Coronary artery (tissue), 2 donors: ENCODE measurements at regions not wholly inside any gene's neighbourhood (a gene's known extent, or its start where the extent isn't known, plus 50 kb on each side); places are given as distances from the start of the nearest gene placed in this dataset.
A peak's percentile ranks its signal among the peaks of the same experiment; 100 is the strongest.

Experiments
- DNase-seq: peaks from one replicate; pipeline ENCODE4 v3.0.0-alpha.2; 2017; ENCODE audit warnings: low spot score
- H3K27ac ChIP-seq, 2 donors: fragments of 200-600 bp; sonication (generic); one replicate each; pipeline ENCODE4 v1.5.1; 2016 to 2019
- H3K4me3 ChIP-seq: fragments of 200-600 bp; sonication (generic); 2 replicates; pipeline ENCODE4 v1.5.1; 2016; ENCODE audit warnings: mild to moderate bottlenecking, moderate library complexity
- TF ChIP-seq, protein P1 (sequence below): fragments of 200-600 bp; sonication (generic); IDR thresholded peaks from one replicate; pipeline ENCODE4 v1.5.1; 2019; ENCODE audit warnings: antibody characterized with exemption

DNA sequence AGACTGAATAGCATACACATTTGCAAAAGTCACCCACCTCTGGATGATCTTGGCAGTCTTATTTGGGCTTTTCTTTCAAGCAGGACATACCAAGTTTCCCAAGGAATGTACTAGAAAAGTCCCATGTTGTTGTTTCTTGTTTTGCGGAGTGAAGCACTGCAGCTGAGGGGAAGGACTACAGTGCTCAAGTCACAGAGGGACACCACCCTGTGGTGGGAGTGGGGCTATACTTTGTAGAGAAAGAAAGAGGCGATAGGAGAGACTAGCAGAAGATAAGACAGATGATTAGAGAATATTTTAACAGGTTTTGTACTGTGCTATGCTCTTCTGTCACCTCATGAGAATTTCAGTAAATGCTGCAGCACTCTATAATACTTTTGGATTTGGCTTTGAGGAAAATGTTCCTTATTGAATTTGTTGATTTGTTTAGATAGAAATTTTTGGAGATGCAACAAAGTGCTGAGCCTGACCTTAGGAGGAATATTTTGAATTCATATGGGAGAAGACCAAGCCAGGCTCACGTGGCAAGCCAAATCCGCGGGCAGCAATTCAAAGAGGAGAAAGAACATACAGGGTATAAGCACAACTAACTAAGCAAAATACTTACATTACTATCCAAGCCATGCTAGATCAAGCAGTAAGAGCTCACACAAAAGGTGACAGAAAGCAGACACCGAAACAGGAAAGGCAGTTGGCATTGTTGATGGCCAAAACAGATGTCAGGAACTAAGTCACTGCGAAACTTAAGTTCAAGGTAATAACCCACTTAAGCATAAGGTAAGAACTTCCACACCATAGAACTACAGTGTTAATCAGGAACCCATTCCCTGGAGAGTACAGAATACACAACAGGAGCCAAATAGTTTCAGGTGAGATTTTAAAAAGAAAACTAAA is 280.3 kb upstream of the INTU start:
- no peak overlapping the region for H3K27ac ChIP-seq
- H3K4me3 ChIP-seq: no peak overlapping the region
- no peak for DNase-seq
- TF ChIP-seq, protein P1, sequence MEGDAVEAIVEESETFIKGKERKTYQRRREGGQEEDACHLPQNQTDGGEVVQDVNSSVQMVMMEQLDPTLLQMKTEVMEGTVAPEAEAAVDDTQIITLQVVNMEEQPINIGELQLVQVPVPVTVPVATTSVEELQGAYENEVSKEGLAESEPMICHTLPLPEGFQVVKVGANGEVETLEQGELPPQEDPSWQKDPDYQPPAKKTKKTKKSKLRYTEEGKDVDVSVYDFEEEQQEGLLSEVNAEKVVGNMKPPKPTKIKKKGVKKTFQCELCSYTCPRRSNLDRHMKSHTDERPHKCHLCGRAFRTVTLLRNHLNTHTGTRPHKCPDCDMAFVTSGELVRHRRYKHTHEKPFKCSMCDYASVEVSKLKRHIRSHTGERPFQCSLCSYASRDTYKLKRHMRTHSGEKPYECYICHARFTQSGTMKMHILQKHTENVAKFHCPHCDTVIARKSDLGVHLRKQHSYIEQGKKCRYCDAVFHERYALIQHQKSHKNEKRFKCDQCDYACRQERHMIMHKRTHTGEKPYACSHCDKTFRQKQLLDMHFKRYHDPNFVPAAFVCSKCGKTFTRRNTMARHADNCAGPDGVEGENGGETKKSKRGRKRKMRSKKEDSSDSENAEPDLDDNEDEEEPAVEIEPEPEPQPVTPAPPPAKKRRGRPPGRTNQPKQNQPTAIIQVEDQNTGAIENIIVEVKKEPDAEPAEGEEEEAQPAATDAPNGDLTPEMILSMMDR: no peak

DNA sequence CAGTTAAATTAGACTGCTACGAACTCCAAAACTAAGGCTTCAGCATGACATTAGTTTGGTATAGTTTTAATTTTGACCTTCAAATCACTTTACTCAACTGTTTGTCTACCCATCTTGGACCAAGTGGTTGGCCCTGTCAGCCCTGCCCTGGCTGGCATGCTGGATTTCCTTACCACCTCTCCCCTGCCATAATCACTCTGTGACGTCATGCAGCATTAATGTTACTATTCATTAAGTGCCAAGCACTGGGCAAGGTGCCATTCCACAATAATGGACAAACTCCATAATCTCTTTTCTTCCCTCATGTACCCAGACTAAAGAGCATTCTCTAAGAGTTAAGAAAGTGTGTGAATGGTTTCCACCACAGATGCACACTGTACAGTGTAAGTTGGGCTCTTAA is 277.0 kb upstream of the INTU start:
- TF ChIP-seq, protein P1: no peak
- Histone ChIP-seq H3K4me3 (no peak overlapping the region), H3K27ac (no peak overlapping the region)
- no peak for DNase-seq

DNA sequence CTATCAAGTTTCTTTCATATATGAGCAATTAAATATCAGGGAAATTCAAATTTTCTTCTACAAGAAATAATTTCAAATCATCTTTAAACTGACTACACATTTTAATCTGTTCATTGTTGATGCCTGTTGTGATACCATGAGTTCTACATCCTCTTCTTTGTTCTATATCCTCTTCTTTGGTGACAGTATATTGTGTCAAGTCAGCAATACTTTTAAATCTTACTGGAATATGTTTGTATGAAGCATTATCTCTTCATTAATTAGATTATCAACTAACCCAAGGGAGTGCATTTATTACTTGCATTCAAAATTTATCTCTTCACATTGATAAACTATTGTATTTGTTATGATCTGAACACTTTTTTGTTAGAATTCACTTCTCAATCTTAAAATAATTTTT is 275.0 kb upstream of the INTU start:
- TF ChIP-seq, protein P1: no peak
- Histone ChIP-seq H3K27ac (no peak overlapping the region), H3K4me3 (no peak overlapping the region)
- DNase-seq: no peak

GRCh38 chr4:127362686-127363085 is 270.1 kb upstream of the INTU start:
- TF ChIP-seq, protein P1: no peak
- Histone ChIP-seq H3K27ac (no peak overlapping the region), H3K4me3 (no peak overlapping the region)
- no peak for DNase-seq

- no peak overlapping the region for H3K4me3 ChIP-seq
- H3K27ac ChIP-seq: no peak overlapping the region
- TF ChIP-seq, protein P1: no peak
- no peak for DNase-seq
Measured at GRCh38 chr4:127364397-127364796, 268.4 kb upstream of the INTU start.

DNA sequence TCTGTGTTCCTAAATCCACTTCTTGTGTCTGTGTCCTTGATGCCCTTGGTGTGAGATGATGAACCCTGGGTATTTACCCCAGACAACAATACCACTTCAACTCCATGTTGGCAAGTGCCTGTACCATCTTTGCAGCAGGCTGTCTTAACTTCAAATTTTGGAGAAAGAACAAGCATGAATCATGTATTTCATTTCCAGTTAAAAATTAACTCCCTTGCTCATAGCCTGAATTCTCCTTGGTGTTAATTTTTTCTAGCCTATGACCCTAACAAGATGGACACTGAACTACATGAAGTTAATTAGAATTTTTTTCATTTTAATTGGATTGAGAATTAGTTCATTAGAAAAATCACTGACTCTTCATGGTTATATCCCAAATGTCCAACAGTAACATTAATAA is 267.8 kb upstream of the INTU start:
- Histone ChIP-seq H3K4me3 (no peak overlapping the region), H3K27ac (no peak overlapping the region)
- DNase-seq: no peak
- TF ChIP-seq, protein P1: no peak

DNA sequence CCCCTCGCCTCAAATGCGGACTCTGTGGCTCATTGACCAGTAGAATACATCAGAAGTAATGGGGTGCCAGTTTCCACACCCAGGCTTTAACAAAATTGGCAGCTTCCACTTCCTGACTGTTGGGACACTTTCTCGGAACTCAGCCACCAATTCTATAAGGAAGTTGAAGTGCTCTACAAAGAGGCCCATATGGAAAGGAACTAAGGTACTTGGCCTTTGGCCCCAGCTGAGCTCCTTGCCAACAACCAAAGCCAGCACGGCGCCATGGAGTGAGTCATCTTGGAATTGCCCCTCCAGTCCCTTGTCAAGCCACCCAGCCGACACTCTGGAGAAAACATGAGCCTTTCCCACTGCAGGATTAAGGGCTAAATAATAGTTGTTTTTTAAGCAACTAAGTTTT is 262.2 kb upstream of the INTU start:
- DNase-seq: no peak
- peak overlapping the region in 1 of 2 donors; percentile 33 for H3K27ac ChIP-seq
- TF ChIP-seq, protein P1: no peak
- no peak overlapping the region for H3K4me3 ChIP-seq
